Left ventricle myocardium inferior (tissue), 1 donor: ENCODE measurements at regions not wholly inside any gene's neighbourhood (a gene's known extent, or its start where the extent isn't known, plus 50 kb on each side); places are given as distances from the start of the nearest gene placed in this dataset.

Experiments used
- DNase-seq: peaks from one replicate; pipeline ENCODE4 v3.0.0-alpha.2; 2020
- H3K27ac ChIP-seq: fragments of 200-600 bp; replicated peaks from 2 replicates; pipeline ENCODE4 v1.8.0; 2021
- H3K27me3 ChIP-seq: fragments of 200-600 bp; 2 replicates; pipeline ENCODE4 v1.8.0; 2021; ENCODE audit warnings: low read depth
- H3K36me3 ChIP-seq: fragments of 200-600 bp; 2 replicates; pipeline ENCODE4 v1.8.0; 2021
- H3K4me1 ChIP-seq: fragments of 200-600 bp; 2 replicates; pipeline ENCODE4 v1.8.0; 2021
- H3K4me3 ChIP-seq: fragments of 200-600 bp; 2 replicates; pipeline ENCODE4 v1.8.0; 2021; ENCODE audit warnings: mild to moderate bottlenecking, moderate library complexity
- H3K9me3 ChIP-seq: fragments of 200-600 bp; replicated peaks from 2 replicates; pipeline ENCODE4 v1.8.0; 2021
- intact Hi-C: fragments of 100-400 bp; cut with micrococcal nuclease; formaldehyde crosslinking; loops from one replicate; pipeline ENCODE4 v1.11.0; 2022
- TF ChIP-seq, protein P1 (sequence below): fragments of 200-600 bp; IDR thresholded peaks from 2 replicates; pipeline ENCODE4 v1.8.0; 2021; ENCODE audit warnings: antibody characterized with exemption, mild to moderate bottlenecking, borderline replicate concordance
- donor health status: DM: no; HTN: yes; CAD: no; lungs with severe emphysema.

DNA sequence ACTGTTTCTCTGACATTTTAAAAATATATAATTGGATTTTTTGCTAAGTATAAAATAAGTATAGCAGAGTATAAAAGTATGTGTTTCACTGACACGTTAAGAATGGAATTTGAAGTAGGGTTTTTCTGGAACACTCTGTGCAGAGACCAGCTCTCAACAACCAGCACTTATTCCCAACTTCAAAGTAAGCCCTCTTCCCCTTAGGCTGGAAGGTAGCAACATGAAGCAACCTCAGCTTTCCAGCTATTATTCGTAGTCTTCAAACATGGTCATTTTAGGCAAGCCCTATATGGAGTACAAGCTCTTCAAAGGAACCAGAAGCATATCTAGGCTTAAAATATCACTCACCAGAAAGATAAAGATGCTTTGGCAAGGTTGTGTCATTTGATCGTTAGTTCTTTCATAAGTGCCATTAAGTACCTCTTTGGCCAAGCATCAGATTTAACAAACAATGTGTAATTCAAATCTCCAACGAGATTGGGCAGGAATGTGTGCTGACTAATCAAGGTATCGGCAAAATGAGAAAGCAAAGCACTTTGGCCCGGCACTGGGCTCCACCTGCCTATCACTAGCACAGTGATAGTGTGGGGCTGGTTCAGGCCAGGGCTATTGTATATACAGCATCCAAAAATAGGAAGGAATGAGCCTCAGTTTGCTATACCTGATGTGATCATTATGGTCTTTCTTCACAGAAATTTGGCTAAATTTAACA is 95.9 kb upstream of the FREM2 start:
- peaks cover 5% of the 10 kb centered on the region for H3K27me3 ChIP-seq
- H3K4me1 ChIP-seq: peaks cover 6% of the 10 kb centered on the region
- no peak overlapping the region for H3K27ac ChIP-seq
- no peak overlapping the region for H3K4me3 ChIP-seq
- H3K36me3 ChIP-seq: no peaks in the 10 kb centered on the region
- no peaks in the 10 kb centered on the region for H3K9me3 ChIP-seq
- TF ChIP-seq, protein P1, sequence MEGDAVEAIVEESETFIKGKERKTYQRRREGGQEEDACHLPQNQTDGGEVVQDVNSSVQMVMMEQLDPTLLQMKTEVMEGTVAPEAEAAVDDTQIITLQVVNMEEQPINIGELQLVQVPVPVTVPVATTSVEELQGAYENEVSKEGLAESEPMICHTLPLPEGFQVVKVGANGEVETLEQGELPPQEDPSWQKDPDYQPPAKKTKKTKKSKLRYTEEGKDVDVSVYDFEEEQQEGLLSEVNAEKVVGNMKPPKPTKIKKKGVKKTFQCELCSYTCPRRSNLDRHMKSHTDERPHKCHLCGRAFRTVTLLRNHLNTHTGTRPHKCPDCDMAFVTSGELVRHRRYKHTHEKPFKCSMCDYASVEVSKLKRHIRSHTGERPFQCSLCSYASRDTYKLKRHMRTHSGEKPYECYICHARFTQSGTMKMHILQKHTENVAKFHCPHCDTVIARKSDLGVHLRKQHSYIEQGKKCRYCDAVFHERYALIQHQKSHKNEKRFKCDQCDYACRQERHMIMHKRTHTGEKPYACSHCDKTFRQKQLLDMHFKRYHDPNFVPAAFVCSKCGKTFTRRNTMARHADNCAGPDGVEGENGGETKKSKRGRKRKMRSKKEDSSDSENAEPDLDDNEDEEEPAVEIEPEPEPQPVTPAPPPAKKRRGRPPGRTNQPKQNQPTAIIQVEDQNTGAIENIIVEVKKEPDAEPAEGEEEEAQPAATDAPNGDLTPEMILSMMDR: no peak
- intact Hi-C loops: no loop called here
- no peak for DNase-seq

DNA sequence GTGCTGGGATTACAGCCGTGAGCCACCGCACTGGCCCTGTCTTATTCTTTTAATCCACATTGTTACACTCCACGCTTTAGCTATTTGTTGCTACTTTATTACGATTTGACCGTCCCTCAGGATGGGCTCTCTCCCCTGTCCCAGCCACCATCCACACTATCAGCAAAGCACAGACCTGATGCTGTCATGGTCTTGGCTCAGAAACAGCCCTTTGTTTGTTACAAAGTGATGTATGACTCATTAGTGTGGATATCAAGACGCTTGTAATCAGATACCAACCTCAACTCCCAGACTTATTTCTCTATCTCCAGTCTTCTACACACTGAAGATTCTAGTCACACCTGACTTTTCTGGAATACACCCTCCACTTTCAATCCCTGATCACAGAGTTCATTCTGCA is 84.6 kb upstream of the FREM2 start:
- Histone ChIP-seq H3K27ac (no peak overlapping the region), H3K4me1 (peaks cover 4% of the 10 kb centered on the region), H3K36me3 (no peaks in the 10 kb centered on the region), H3K9me3 (no peaks in the 10 kb centered on the region), H3K27me3 (no peaks in the 10 kb centered on the region), H3K4me3 (no peak overlapping the region)
- intact Hi-C loops: no loop called here
- no peak for DNase-seq
- TF ChIP-seq, protein P1: no peak

DNA sequence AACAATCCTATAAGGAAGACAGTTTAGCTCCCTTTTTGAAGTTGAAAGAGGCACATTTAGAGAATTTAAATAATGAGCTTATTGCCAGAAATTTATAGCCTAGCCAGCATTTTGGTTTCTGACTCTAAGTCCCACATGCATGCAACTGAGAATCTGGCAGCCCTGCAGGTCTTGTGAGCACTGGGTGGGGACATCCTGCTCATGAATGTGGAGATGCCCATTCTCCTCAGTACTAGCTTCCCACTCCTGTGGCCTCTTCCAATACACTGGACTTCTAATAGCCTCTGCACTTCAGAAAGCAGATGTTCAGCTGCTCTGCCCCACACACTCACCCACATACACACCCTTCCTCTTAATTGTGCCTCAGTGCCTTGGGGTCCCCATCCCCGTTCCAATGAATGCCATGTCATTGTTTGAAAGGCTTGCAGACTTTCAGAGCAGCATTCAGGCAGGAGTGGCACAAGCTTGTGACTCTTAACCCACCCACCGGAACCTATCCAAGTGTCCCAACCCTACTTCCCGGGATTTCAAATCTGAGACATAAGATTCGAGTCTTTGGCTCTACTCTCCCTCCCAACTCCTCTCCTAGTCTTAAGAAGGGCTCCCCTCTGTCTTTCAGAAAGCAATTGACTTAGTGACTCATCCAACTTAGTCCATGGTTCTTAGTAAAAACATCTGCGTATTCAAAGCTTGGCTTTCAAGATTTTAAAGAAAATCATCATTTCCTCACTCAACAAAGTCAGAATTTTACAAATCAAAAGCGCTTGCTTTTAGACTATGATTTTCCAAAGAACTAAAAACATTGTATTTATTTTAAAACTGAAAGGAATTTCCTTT is 80.0 kb upstream of the FREM2 start:
- H3K4me1 ChIP-seq: no peaks in the 10 kb centered on the region
- peaks cover 4% of the 10 kb centered on the region for H3K27me3 ChIP-seq
- no peak for DNase-seq
- H3K9me3 ChIP-seq: no peaks in the 10 kb centered on the region
- TF ChIP-seq, protein P1: no peak
- no peaks in the 10 kb centered on the region for H3K36me3 ChIP-seq
- no peak overlapping the region for H3K4me3 ChIP-seq
- H3K27ac ChIP-seq: no peak overlapping the region
- intact Hi-C loops: no loop called here

DNA sequence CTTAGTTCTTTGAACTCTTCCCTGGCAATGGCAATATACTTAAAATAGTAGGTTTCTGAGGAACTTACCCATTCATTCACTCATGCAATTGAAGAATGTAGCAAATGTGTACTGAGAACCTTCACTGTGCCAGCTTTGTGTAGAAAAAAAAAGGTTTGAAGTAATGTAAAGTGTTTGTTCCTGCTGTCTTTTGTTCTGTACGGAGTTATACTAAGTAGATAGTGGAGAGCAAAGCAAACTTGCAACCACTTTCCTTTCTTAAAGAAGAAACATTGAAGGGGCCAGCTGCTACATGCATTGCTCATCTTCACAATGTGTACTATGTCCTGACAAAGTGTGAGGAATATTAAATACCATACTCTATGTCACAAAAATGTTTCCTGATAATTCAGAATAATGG is 68.9 kb upstream of the FREM2 start:
- intact Hi-C loops: no loop called here
- no peak overlapping the region for H3K4me3 ChIP-seq
- TF ChIP-seq, protein P1: no peak
- no peaks in the 10 kb centered on the region for H3K36me3 ChIP-seq
- H3K4me1 ChIP-seq: no peaks in the 10 kb centered on the region
- H3K27me3 ChIP-seq: no peaks in the 10 kb centered on the region
- DNase-seq: no peak
- no peak overlapping the region for H3K27ac ChIP-seq
- H3K9me3 ChIP-seq: no peaks in the 10 kb centered on the region

DNA sequence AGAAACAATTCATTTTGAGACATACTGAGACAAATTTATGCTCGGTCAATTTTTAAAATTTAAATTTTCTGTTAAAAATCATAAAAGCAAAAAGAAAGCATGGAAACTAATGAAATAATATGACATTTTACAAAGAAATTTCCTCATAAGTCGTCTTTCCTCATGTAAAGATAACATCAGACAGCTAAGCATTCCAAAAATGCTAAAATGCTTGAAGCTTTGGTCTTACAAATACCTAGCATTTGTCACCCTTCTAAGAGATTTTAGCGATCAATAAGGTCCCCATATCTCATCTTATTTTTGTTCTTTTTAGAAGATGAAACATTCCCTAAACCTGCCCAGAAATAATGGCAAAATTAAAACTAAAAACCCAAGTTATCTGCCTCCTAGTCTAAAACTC is 68.5 kb upstream of the FREM2 start:
- H3K27me3 ChIP-seq: no peaks in the 10 kb centered on the region
- no peaks in the 10 kb centered on the region for H3K9me3 ChIP-seq
- no peaks in the 10 kb centered on the region for H3K36me3 ChIP-seq
- intact Hi-C loops: no loop called here
- DNase-seq: no peak
- no peak overlapping the region for H3K27ac ChIP-seq
- H3K4me3 ChIP-seq: no peak overlapping the region
- no peaks in the 10 kb centered on the region for H3K4me1 ChIP-seq
- TF ChIP-seq, protein P1: no peak
